HG02763 (cell line): ENCODE measurements at regions not wholly inside any gene's neighbourhood (a gene's known extent, or its start where the extent isn't known, plus 50 kb on each side); places are given as distances from the start of the nearest gene placed in this dataset.

Experiments
- ATAC-seq: cut with Tn5 transposase; IDR thresholded peaks from one replicate; pipeline ENCODE4 v1.9.1; 2021; ENCODE audit warnings: mild to moderate bottlenecking, moderate library complexity; ENCODE audit not compliant: unreplicated experiment

- no peak for ATAC-seq
These were observed 83.0 kb upstream of the ATF3 start for GRCh38 chr1:212525479-212526110.

- no peak for ATAC-seq
These were observed 82.5 kb upstream of the ATF3 start for GRCh38 chr1:212526111-212526491.

- ATAC-seq = no peak
These were observed 80.1 kb upstream of the ATF3 start for GRCh38 chr1:212528501-212528900.

GRCh38 chr1:212529211-212529741, 79.3 kb upstream of the ATF3 start:
- no peak for ATAC-seq

GRCh38 chr1:212531267-212531666, 77.3 kb upstream of the ATF3 start:
- no peak for ATAC-seq

GRCh38 chr1:212531796-212532195, 76.8 kb upstream of the ATF3 start:
- no peak for ATAC-seq

- ATAC-seq = no peak
These were observed 76.0 kb upstream of the ATF3 start for GRCh38 chr1:212532469-212533147.

- ATAC-seq = no peak
These were observed 75.4 kb upstream of the ATF3 start for GRCh38 chr1:212533148-212533517.

GRCh38 chr1:212536586-212536985, 72.0 kb upstream of the ATF3 start:
- ATAC-seq = no peak

- no peak for ATAC-seq
These were observed 71.0 kb upstream of the ATF3 start for GRCh38 chr1:212537610-212538009.

GRCh38 chr1:212539737-212540430, 68.7 kb upstream of the ATF3 start:
- ATAC-seq = no peak

- ATAC-seq = no peak
These were observed 65.8 kb upstream of the ATF3 start for GRCh38 chr1:212542761-212543187.

- ATAC-seq = no peak
These were observed 64.5 kb upstream of the ATF3 start for GRCh38 chr1:212544110-212544509.

GRCh38 chr1:212545941-212546635, 62.5 kb upstream of the ATF3 start:
- ATAC-seq = no peak

GRCh38 chr1:212549503-212550017, 59.0 kb upstream of the ATF3 start:
- ATAC-seq = no peak

GRCh38 chr1:212551929-212552328, 56.6 kb upstream of the ATF3 start:
- ATAC-seq = no peak

- ATAC-seq = no peak
These were observed 54.9 kb upstream of the ATF3 start for GRCh38 chr1:212553676-212554075.

GRCh38 chr1:212554401-212554800, 54.2 kb upstream of the ATF3 start:
- ATAC-seq = no peak

- ATAC-seq = no peak
These were observed 53.1 kb upstream of the ATF3 start for GRCh38 chr1:212555426-212555825.

- ATAC-seq = no peak
These were observed 51.6 kb upstream of the ATF3 start for GRCh38 chr1:212556822-212557549.
